H1 (cell line): ENCODE measurements at regions not wholly inside any gene's neighbourhood (a gene's known extent, or its start where the extent isn't known, plus 50 kb on each side); places are given as distances from the start of the nearest gene placed in this dataset.

Source experiments
- CTCF ChIA-PET: fragments of 300-600 bp; sonication (Branson Sonifier 250); formaldehyde crosslinking; loops from one replicate; lab custom pipeline; 2021; ENCODE audit not compliant: partially characterized antibody; lab: Charles Lee
- POLR2A ChIA-PET: fragments of 300-600 bp; sonication (Branson Sonifier 250); formaldehyde crosslinking; loops from one replicate; lab custom pipeline; 2021; ENCODE audit warnings: inconsistent platforms; ENCODE audit not compliant: partially characterized antibody; lab: Charles Lee
- DNase-seq, 2 experiments: peaks; one replicate each; pipeline versions ENCODE4 v3.0.0 to v3.0.0-alpha.2; 2010 to 2022; ENCODE audit warnings: low spot score in 2 of 2, low read depth in 1 of 2, mixed read lengths in 1 of 2
- FAIRE-seq: peaks from 2 replicates; lab custom pipeline; 2011; peaks lifted over from hg19 to GRCh38; lab: Jason Lieb, UNC
- H2AFZ ChIP-seq: 2 replicates; pipeline ENCODE4 v1.8.1; 2012; ENCODE audit warnings: low read length, inconsistent platforms
- H2AK5ac ChIP-seq: 2 replicates; pipeline ENCODE4 v1.6.1; 2013; ENCODE audit warnings: low read depth, low read length
- H2BK120ac ChIP-seq: replicated peaks from 2 replicates; pipeline ENCODE3; 2013; ENCODE audit warnings: low read depth, low read length, inconsistent platforms
- H2BK12ac ChIP-seq: 2 replicates; pipeline ENCODE4 v1.6.1; 2013; ENCODE audit warnings: low read depth, low read length
- H2BK15ac ChIP-seq: 2 replicates; pipeline ENCODE4 v1.6.1; 2013; ENCODE audit warnings: low read length
- H2BK20ac ChIP-seq: 2 replicates; pipeline ENCODE4 v1.6.1; 2013; ENCODE audit warnings: low read length
- H2BK5ac ChIP-seq: 2 replicates; pipeline ENCODE4 v1.6.1; 2013; ENCODE audit warnings: low read depth, low read length
- H3K14ac ChIP-seq: 2 replicates; pipeline ENCODE4 v1.6.1; 2013; ENCODE audit warnings: inconsistent platforms; ENCODE audit not compliant: insufficient read length
- H3K18ac ChIP-seq: 2 replicates; pipeline ENCODE4 v1.6.1; 2013; ENCODE audit warnings: low read length; ENCODE audit errors: extremely low read depth
- H3K23ac ChIP-seq: 2 replicates; pipeline ENCODE4 v1.6.1; 2013; ENCODE audit warnings: inconsistent platforms; ENCODE audit not compliant: insufficient read length
- H3K23me2 ChIP-seq: 2 replicates; pipeline ENCODE4 v1.6.1; 2013; ENCODE audit warnings: low read depth, low read length
- H3K27ac ChIP-seq: 2 replicates; pipeline ENCODE4 v1.6.1; 2011; ENCODE audit warnings: low read depth, low read length, inconsistent platforms
- H3K27me3 ChIP-seq, 4 experiments: replicated peaks in 1 of 4; 1 replicate in 1 of 4; 2 replicates in 3 of 4; pipeline versions ENCODE4 v1.6.1 to v1.8.1; 2011 to 2013; ENCODE audit warnings: low read length in 3 of 4, mild to moderate bottlenecking in 3 of 4, inconsistent platforms in 2 of 4, mixed read lengths in 2 of 4, moderate library complexity in 1 of 4; ENCODE audit not compliant: control insufficient read depth in 3 of 4, insufficient read depth in 3 of 4; ENCODE audit errors: extremely low read depth in 1 of 4
- H3K36me3 ChIP-seq, 4 experiments: 2 replicates each; pipeline versions ENCODE4 v1.6.1 to v1.8.1; 2011 to 2013; ENCODE audit warnings: mild to moderate bottlenecking in 4 of 4, low read length in 3 of 4, moderate library complexity in 2 of 4, control low read depth in 1 of 4, inconsistent platforms in 1 of 4; ENCODE audit not compliant: insufficient read depth in 4 of 4, control insufficient read depth in 2 of 4
- H3K4ac ChIP-seq: replicated peaks from 2 replicates; pipeline ENCODE3; 2013; ENCODE audit warnings: low read length, low read depth, mixed read lengths, inconsistent platforms; ENCODE audit not compliant: insufficient read length
- H3K4me1 ChIP-seq, 4 experiments: replicated peaks in 1 of 4; 1 replicate in 1 of 4; 2 replicates in 3 of 4; pipeline versions ENCODE4 v1.6.1 to v1.8.1; 2011 to 2013; ENCODE audit warnings: low read length in 3 of 4, inconsistent platforms in 2 of 4, mixed read lengths in 1 of 4; ENCODE audit not compliant: insufficient read depth in 4 of 4, control insufficient read depth in 3 of 4
- H3K4me2 ChIP-seq, 2 experiments: 2 replicates each; pipeline versions ENCODE4 v1.6.1 to v1.8.1; 2011 to 2013; ENCODE audit warnings: low read depth in 2 of 2, low read length in 2 of 2, control low read depth in 1 of 2, inconsistent platforms in 1 of 2, mild to moderate bottlenecking in 1 of 2; ENCODE audit not compliant: insufficient read depth in 1 of 2
- H3K4me3 ChIP-seq, 4 experiments: fragments of 200-600, 300-600 bp in 1 of 4; sonication (generic), shearing (Covaris generic), sonication (Bioruptor Twin) in 1 of 4; 2 replicates each; pipeline versions ENCODE4 v1.5.1 to v1.8.1; 2011 to 2016; ENCODE audit warnings: low read length in 4 of 4, low read depth in 3 of 4, control low read depth in 2 of 4, inconsistent platforms in 2 of 4, mild to moderate bottlenecking in 2 of 4, mixed read lengths in 1 of 4, moderate library complexity in 1 of 4; ENCODE audit not compliant: insufficient read depth in 2 of 4; ENCODE audit errors: extremely low read depth in 1 of 4
- H3K56ac ChIP-seq: replicated peaks from 2 replicates; pipeline ENCODE3; 2013; ENCODE audit warnings: low read depth, mild to moderate bottlenecking, mixed read lengths, low read length, inconsistent platforms; ENCODE audit not compliant: insufficient read length
- H3K79me1 ChIP-seq: 2 replicates; pipeline ENCODE4 v1.6.1; 2013; ENCODE audit warnings: low read depth, low read length, control low read depth
- H3K79me2 ChIP-seq, 2 experiments: 2 replicates each; pipeline versions ENCODE4 v1.6.1 to v1.8.1; 2012 to 2013; ENCODE audit warnings: low read length in 2 of 2, mild to moderate bottlenecking in 2 of 2, inconsistent platforms in 1 of 2; ENCODE audit not compliant: insufficient read depth in 2 of 2, control insufficient read depth in 1 of 2
- H3K9ac ChIP-seq, 4 experiments: replicated peaks in 1 of 4; 1 replicate in 1 of 4; 2 replicates in 3 of 4; pipeline versions ENCODE4 v1.6.1 to v1.8.1; 2011 to 2013; ENCODE audit warnings: low read depth in 3 of 4, low read length in 3 of 4, control low read depth in 2 of 4, mild to moderate bottlenecking in 2 of 4, moderate library complexity in 2 of 4, inconsistent platforms in 1 of 4; ENCODE audit errors: extremely low read depth in 1 of 4
- H3K9me3 ChIP-seq, 2 experiments: 2 replicates each; pipeline versions ENCODE4 v1.6.1 to v1.8.1; 2012 to 2013; ENCODE audit warnings: mild to moderate bottlenecking in 2 of 2, moderate library complexity in 2 of 2, control low read depth in 1 of 2, inconsistent platforms in 1 of 2, low read depth in 1 of 2, low read length in 1 of 2, mixed read lengths in 1 of 2; ENCODE audit not compliant: insufficient read depth in 2 of 2
- H4K20me1 ChIP-seq, 2 experiments: replicated peaks in 1 of 2; 2 replicates each; pipeline versions ENCODE3 to v1.8.1; 2011 to 2013; ENCODE audit warnings: inconsistent platforms in 2 of 2, low read length in 2 of 2, mild to moderate bottlenecking in 1 of 2; ENCODE audit not compliant: insufficient read depth in 2 of 2, control insufficient read depth in 1 of 2
- H4K5ac ChIP-seq: 2 replicates; pipeline ENCODE4 v1.6.1; 2013; ENCODE audit warnings: low read length, low read depth, mixed read lengths, inconsistent platforms; ENCODE audit not compliant: insufficient read length
- H4K8ac ChIP-seq: 2 replicates; pipeline ENCODE4 v1.8.0; 2013; ENCODE audit warnings: mild to moderate bottlenecking, moderate library complexity, low read length, inconsistent platforms; ENCODE audit not compliant: insufficient read depth; ENCODE audit errors: extremely low read depth
- H4K91ac ChIP-seq: replicated peaks from 2 replicates; pipeline ENCODE3; 2013; ENCODE audit warnings: low read length, mixed read lengths, inconsistent platforms; ENCODE audit not compliant: insufficient read length
- POU5F1 ChIP-seq: IDR thresholded peaks from 2 replicates; pipeline ENCODE4 v1.6.1; 2011; ENCODE audit warnings: low read depth, mild to moderate bottlenecking, low read length, moderate library complexity
- WGBS, 2 experiments: shearing (Covaris generic) in 1 of 2; methylation state at CpG; one replicate each; pipeline versions ENCODE4 v1.1.6 to v1.1.7; 2013 to 2015; ENCODE audit warnings: low lambda C conversion rate in 2 of 2, mixed read lengths in 2 of 2, inconsistent platforms in 1 of 2, low coverage in 1 of 2, missing lambda C conversion rate in 1 of 2; ENCODE audit not compliant: insufficient replicate concordance in 2 of 2, insufficient coverage in 1 of 2, insufficient read length in 1 of 2; ENCODE audit errors: extremely low coverage in 1 of 2, missing lambda C conversion rate in 1 of 2; 5-methylcytosine and 5-hydroxymethylcytosine counted together

GRCh38 chr5:81839034-81839433 lies 88.1 kb upstream of the SSBP2 start:
- no peak overlapping the region for H4K91ac ChIP-seq
- no peak overlapping the region for H3K27ac ChIP-seq
- no peak for TF ChIP-seq POU5F1
- no peak overlapping the region for H2BK15ac ChIP-seq
- no peak overlapping the region for H4K8ac ChIP-seq
- H3K23me2 ChIP-seq, result no peaks in the 10 kb centered on the region
- H2AK5ac ChIP-seq, result no peak overlapping the region
- H3K4me3 ChIP-seq, result no peak overlapping the region
- H2BK120ac ChIP-seq, result no peak overlapping the region
- H3K18ac ChIP-seq, result no peak overlapping the region
- no peak for DNase-seq
- H3K79me2 ChIP-seq, result no peaks in the 10 kb centered on the region
- no peaks in the 10 kb centered on the region; a peak in 1 of 8 replicates for H3K36me3 ChIP-seq
- FAIRE-seq, result no peak
- no peaks in the 10 kb centered on the region for H3K79me1 ChIP-seq
- H4K20me1 ChIP-seq, result no peaks in the 10 kb centered on the region
- H3K56ac ChIP-seq, result no peak overlapping the region
- H2BK12ac ChIP-seq, result no peak overlapping the region
- no peak overlapping the region for H3K23ac ChIP-seq
- no peak overlapping the region for H3K4ac ChIP-seq
- H2BK20ac ChIP-seq, result no peak overlapping the region
- H3K4me2 ChIP-seq, result no peak overlapping the region
- 0 out of 2 replicates have a peak overlapping the region, but pooled peaks have one; percentile 25 for H2AFZ ChIP-seq
- no peak overlapping the region for H2BK5ac ChIP-seq
- no peaks in the 10 kb centered on the region for H3K27me3 ChIP-seq
- H3K9me3 ChIP-seq, result no peaks in the 10 kb centered on the region
- POLR2A ChIA-PET, result interaction anchor here (0.6 to 3.1 kb wide), 3 partner anchors 13 to 416 kb away, joined by 3 to 25 read pairs (median 4); no protein-coding TSS in a partner anchor
- 84% methylated on average over 3 of the region's 3 CpGs; no CpG with 5 or more reads in 1 of the 2 experiments for WGBS, 2 experiments
- CTCF ChIA-PET, result interaction anchor here (0.7 to 5.1 kb wide), 16 partner anchors 9 to 376 kb away, joined by 3 to 42 read pairs (median 3); no protein-coding TSS in a partner anchor
- H3K9ac ChIP-seq, result no peak overlapping the region
- H3K4me1 ChIP-seq, result peaks cover 0 to 9% (median 4%) of the 10 kb centered on the region in 4 experiments; a peak in 3 of 7 replicates
- H4K5ac ChIP-seq, result no peak overlapping the region
- H3K14ac ChIP-seq, result no peak overlapping the region
